GM10266 (cell line): ENCODE measurements at regions not wholly inside any gene's neighbourhood (a gene's known extent, or its start where the extent isn't known, plus 50 kb on each side); places are given as distances from the start of the nearest gene placed in this dataset.
"Not testable (repeated sequence)": the region's sequence is repeated elsewhere in the genome, so short reads cannot be mapped to it uniquely, and the experiment has no call there.

Experiments used
- DNase-seq: peaks from one replicate; pipeline ENCODE4 v3.0.0; 2012; ENCODE audit errors: extremely low spot score
- TF ChIP-seq, protein P1 (sequence below): IDR thresholded peaks from 2 replicates; pipeline ENCODE4 v1.5.1; 2012; ENCODE audit warnings: mild to moderate bottlenecking, low read depth; ENCODE audit not compliant: control insufficient read depth, insufficient read depth; ENCODE audit errors: missing control alignments

DNA sequence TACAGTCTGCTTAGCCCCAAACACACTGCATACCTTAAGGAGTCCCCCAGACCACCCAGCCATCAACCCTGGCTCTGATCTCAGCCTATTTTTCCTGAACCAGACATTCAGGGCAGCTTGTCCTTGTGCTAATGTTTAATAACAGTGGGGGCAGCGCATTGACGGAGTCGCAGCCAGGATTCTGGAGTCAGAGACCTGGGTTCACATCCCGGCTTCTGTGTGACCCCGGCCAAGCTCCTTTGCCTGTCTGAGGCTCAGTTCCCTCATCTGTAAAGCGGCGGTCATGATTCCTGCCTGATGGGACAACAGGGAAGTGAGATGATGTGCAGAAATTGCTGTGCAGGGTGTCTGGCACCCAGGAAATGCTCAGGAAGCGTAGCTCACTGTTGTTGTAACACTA lies 63.1 kb downstream of the MATN1 start:
- TF ChIP-seq, protein P1, sequence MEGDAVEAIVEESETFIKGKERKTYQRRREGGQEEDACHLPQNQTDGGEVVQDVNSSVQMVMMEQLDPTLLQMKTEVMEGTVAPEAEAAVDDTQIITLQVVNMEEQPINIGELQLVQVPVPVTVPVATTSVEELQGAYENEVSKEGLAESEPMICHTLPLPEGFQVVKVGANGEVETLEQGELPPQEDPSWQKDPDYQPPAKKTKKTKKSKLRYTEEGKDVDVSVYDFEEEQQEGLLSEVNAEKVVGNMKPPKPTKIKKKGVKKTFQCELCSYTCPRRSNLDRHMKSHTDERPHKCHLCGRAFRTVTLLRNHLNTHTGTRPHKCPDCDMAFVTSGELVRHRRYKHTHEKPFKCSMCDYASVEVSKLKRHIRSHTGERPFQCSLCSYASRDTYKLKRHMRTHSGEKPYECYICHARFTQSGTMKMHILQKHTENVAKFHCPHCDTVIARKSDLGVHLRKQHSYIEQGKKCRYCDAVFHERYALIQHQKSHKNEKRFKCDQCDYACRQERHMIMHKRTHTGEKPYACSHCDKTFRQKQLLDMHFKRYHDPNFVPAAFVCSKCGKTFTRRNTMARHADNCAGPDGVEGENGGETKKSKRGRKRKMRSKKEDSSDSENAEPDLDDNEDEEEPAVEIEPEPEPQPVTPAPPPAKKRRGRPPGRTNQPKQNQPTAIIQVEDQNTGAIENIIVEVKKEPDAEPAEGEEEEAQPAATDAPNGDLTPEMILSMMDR = no peak
- DNase-seq = no peak

DNA sequence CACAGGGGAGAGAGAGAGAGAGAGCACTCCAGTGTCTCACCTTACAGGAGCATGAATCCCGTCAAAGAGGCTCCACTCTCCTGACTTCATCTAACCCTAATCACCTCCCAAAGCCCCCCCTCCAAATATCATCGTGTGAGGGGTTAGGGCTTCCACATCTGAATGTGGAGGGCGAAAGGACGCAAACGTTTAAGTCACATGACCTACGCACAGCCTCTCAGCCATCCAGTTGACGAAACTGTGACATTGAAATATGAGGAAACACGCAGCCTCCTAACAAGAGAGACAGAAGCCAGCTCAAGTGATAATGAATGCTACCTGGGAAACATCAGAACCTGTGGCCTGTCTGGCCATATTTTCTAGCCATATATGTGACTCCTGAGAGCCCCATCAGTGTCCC lies 63.7 kb downstream of the MATN1 start:
- no peak for DNase-seq

DNA sequence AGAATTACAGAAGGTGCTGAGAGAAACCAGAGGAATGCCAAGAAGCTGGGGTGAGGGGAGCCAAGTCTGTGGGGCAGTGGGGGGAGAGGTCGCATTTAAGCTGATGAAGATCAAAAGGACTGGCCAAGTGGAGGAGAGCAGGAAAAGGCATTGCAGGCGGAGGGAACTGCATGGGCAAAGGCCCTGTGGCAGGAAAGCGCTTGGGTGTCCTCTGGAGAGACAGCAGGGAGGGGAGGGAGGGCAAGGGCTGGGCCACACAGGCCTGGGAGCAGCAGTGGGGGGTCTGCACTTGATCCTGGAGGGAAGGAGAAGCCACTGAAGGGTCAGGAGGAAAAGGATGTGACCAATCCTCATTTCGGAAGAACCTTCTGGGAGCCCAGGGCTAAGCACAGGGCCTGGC lies 65.0 kb downstream of the MATN1 start:
- not testable (repeated sequence) for DNase-seq

More for the DNA sequence above, 63.7 kb downstream of the MATN1 start:
- TF ChIP-seq, protein P1 = no peak

DNA sequence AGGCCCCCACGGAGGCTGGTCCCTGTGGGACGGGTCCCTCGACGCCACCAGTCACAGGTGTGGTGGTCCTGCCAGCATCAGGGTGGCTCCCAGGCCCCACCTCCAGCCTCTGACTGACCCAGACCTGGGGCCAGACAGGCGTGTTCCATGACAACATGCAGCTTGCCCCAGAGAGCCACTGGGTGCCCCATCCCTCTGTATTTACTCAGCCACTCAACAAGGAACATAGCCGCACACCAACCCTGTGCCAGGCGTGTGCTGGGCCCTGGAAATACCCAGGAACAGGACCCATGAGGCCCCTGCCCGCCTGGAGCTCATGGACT lies 65.4 kb downstream of the MATN1 start:
- TF ChIP-seq, protein P1 = no peak
- DNase-seq = no peak

DNA sequence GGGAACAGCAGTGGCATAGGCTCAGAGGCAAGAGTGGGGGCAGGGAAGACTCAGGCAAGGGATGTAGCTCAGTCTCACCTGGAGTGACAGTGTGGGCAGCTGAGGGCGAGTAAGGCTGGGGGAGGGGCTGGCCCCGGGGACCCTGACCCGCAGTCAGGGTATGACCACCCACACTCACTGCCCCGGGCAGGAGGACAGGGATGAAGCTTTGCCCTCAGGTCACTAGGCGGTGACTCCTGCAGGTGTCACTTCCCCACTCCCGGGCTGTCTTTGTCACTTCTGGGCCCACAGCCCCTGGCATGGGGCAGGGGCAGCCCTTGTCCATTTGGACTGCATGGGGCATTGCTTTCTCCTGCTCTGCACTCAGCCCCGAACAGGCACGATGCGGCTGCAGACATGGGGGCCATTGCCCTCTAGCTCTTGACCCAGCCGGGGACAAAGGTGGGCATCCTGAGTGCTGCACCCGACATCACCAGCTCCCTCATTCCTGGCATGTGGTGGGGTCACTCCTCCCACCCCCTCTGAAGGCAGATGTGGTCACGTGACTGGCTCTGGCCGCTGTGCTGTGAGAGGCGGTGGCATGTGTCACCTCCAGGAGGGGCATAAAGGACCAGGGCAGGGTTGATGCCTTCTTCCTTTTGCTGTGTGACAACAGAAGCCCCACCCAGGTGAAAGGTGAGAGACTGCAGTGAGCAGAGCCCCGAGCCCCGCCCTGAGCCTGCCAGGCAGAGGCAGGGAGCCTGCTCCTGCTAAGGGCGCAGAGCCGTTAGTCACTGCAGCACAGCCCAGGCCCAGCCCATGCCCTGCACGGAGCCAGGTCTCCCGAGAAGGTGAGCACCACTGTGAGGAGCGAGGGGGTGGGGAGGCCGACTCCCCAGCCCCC lies 66.0 kb downstream of the MATN1 start:
- TF ChIP-seq, protein P1 = no peak

DNA sequence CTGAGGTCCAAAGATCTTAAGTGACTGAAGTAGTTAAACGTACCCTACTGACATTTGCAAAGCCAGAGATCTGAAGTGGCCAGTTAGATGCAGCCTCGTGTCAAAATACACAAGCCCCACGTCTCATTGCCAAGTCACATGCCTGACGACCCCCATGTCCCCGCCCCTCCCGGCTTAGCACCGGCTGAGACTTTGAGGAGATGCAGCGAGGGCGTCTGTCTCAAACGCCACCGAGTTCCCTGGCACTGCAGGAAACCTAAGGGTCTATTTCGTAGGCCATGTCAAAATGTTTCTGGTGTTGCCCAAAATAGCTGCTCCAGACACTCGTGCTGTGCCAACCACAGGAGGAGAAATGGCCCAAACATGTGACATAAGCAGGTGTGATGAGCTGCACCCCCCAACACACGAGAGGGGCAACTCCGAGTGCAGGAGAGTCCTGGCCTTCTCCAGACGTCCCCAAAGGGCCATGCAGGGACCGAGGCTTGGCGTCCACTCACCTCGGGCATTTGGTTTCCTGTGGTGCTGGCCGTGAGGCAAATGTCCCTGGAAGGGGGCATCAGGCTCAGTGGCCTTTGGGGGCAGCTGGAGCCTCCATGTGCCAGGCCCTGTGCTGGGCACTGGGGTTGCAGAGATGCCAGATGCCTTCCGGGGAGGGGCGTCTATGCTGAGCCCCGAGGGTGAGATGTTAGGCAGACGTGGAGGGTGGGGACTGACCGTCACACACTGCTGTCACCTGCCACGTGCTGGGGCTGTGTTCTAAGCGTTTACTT lies 67.0 kb downstream of the MATN1 start:
- TF ChIP-seq, protein P1 = no peak
- DNase-seq = no peak

More for the DNA sequence above, 66.0 kb downstream of the MATN1 start:
- no peak for DNase-seq

DNA sequence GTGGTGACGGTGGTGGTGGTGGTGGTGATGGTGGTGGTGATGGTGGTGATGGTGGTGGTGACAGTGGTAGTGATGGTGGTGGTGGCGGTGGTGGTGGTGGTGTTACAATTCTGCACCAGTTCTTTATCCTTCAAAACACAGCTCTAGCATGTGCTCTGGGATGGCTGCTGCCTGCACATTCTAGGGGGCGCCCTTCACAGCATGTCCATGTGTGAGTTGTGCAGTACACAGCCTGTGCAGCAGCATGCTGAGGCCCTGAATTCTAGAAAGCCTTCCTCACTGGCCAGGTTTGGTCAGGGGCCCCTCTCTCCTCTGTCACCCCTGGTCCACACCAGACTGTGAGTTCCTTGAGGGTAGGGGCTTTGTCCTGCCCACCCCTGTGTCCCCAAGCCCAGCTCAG lies 67.7 kb downstream of the MATN1 start:
- no peak for DNase-seq
- TF ChIP-seq, protein P1 = no peak
